ENCODE measurements at regions not wholly inside any gene's neighbourhood (a gene's known extent, or its start where the extent isn't known, plus 50 kb on each side); places are given as distances from the start of the nearest gene placed in this dataset.
"Not testable (repeated sequence)": the region's sequence is repeated elsewhere in the genome, so short reads cannot be mapped to it uniquely, and the experiment has no call there.

- intact Hi-C loops (cut with DNase I): no loop called here
- Histone ChIP-seq H3K4me1 (no peaks in the 10 kb centered on the region), H3K27ac (no peak overlapping the region), H3K9me3 (no peaks in the 10 kb centered on the region), H3K27me3 (no peaks in the 10 kb centered on the region), H3K4me3 (no peak overlapping the region), H3K36me3 (no peaks in the 10 kb centered on the region)
- no peak for DNase-seq
- 38 to 62% methylated on average over 1 of the region's 1 CpG for WGBS, 2 donors
- no peak for TF ChIP-seq CTCF (IDR thresholded peaks at IDR 0.05)
- TF ChIP-seq POLR2A (IDR thresholded peaks at IDR 0.05): no peak
Observed at GRCh38 chr7:79980376-79980775, 154.3 kb upstream of the GNAI1 start.

- intact Hi-C loops (cut with DNase I): no loop called here
- Histone ChIP-seq H3K27me3 (no peaks in the 10 kb centered on the region), H3K4me1 (no peaks in the 10 kb centered on the region), H3K27ac (no peak overlapping the region), H3K9me3 (no peaks in the 10 kb centered on the region), H3K36me3 (no peaks in the 10 kb centered on the region), H3K4me3 (no peak overlapping the region)
- TF ChIP-seq POLR2A (IDR thresholded peaks at IDR 0.05) (no peak), CTCF (IDR thresholded peaks at IDR 0.05) (no peak)
- DNase-seq: no peak
- WGBS, 2 donors: 47 to 66% methylated on average over 2 of the region's 2 CpGs
Observed at GRCh38 chr7:79979437-79979836, 155.2 kb upstream of the GNAI1 start.

- no peaks in the 10 kb centered on the region for H3K4me1 ChIP-seq
- no CpG with 5 or more reads among the region's 16 CpGs for WGBS, 2 donors
- DNase-seq: no peak
Observed at GRCh38 chr7:79977481-79977880, 157.2 kb upstream of the GNAI1 start.

GRCh38 chr7:79976711-79977020 is 158.0 kb upstream of the GNAI1 start:
- H3K4me3 ChIP-seq; intact Hi-C loops (cut with DNase I); H3K27ac ChIP-seq; H3K27me3 ChIP-seq; H3K9me3 ChIP-seq; DNase-seq; H3K36me3 ChIP-seq; H3K4me1 ChIP-seq: not testable (repeated sequence)
- 68 to 75% methylated on average over 4 to 5 of the region's 5 CpGs for WGBS, 2 donors

More at GRCh38 chr7:79977481-79977880, 157.2 kb upstream of the GNAI1 start:
- no peak overlapping the region for H3K4me3 ChIP-seq
- H3K27me3 ChIP-seq: no peaks in the 10 kb centered on the region
- H3K36me3 ChIP-seq: no peaks in the 10 kb centered on the region
- no peak for TF ChIP-seq CTCF (IDR thresholded peaks at IDR 0.05)
- TF ChIP-seq POLR2A (IDR thresholded peaks at IDR 0.05): no peak
- intact Hi-C loops (cut with DNase I): no loop called here
- H3K9me3 ChIP-seq: no peaks in the 10 kb centered on the region
- H3K27ac ChIP-seq: no peak overlapping the region

GRCh38 chr7:79975986-79976710 is 158.5 kb upstream of the GNAI1 start:
- H3K9me3 ChIP-seq; H3K4me3 ChIP-seq; H3K27me3 ChIP-seq; H3K36me3 ChIP-seq; DNase-seq; H3K4me1 ChIP-seq; H3K27ac ChIP-seq; intact Hi-C loops (cut with DNase I): not testable (repeated sequence)
- 89 to 96% methylated on average over 17 to 21 of the region's 26 CpGs for WGBS, 2 donors

GRCh38 chr7:79973455-79973854 is 161.2 kb upstream of the GNAI1 start:
- intact Hi-C loops (cut with DNase I): no loop called here
- H3K4me1 ChIP-seq: no peaks in the 10 kb centered on the region
- DNase-seq: no peak
- no peak overlapping the region for H3K27ac ChIP-seq
- H3K27me3 ChIP-seq: no peaks in the 10 kb centered on the region
- H3K36me3 ChIP-seq: no peaks in the 10 kb centered on the region
- H3K9me3 ChIP-seq: no peaks in the 10 kb centered on the region
- WGBS, 2 donors: 71 to 82% methylated on average over 1 of the region's 1 CpG
- TF ChIP-seq POLR2A (IDR thresholded peaks at IDR 0.05) (no peak), CTCF (IDR thresholded peaks at IDR 0.05) (no peak)
- no peak overlapping the region for H3K4me3 ChIP-seq
